ENCODE measurements at regions not wholly inside any gene's neighbourhood (a gene's known extent, or its start where the extent isn't known, plus 50 kb on each side); places are given as distances from the start of the nearest gene placed in this dataset.

- FAIRE-seq: no peak
These were observed 209.6 kb downstream of the ERMARD start for GRCh38 chr6:169960886-169961611.

GRCh38 chr6:169960521-169960885, 209.1 kb downstream of the ERMARD start:
- no peak for FAIRE-seq

- no peak for FAIRE-seq
These were observed 208.6 kb downstream of the ERMARD start for GRCh38 chr6:169960003-169960344.

- no peak for FAIRE-seq
These were observed 207.9 kb downstream of the ERMARD start for GRCh38 chr6:169959136-169960002.

GRCh38 chr6:169958510-169958909, 207.1 kb downstream of the ERMARD start:
- FAIRE-seq: no peak

- no peak for FAIRE-seq
These were observed 206.0 kb downstream of the ERMARD start for GRCh38 chr6:169957351-169957963.

GRCh38 chr6:169956580-169956979, 205.2 kb downstream of the ERMARD start:
- no peak for FAIRE-seq

- no peak for FAIRE-seq
These were observed 204.5 kb downstream of the ERMARD start for GRCh38 chr6:169955731-169956437.

- FAIRE-seq: no peak
These were observed 203.6 kb downstream of the ERMARD start for GRCh38 chr6:169954977-169955376.

GRCh38 chr6:169953686-169954085, 202.3 kb downstream of the ERMARD start:
- FAIRE-seq: no peak

- FAIRE-seq: no peak
These were observed 199.1 kb downstream of the ERMARD start for GRCh38 chr6:169950558-169950957.

- no peak for FAIRE-seq
These were observed 198.2 kb downstream of the ERMARD start for GRCh38 chr6:169949511-169950097.

- FAIRE-seq: no peak
These were observed 195.5 kb downstream of the ERMARD start for GRCh38 chr6:169946971-169947370.

GRCh38 chr6:169945117-169945516, 193.7 kb downstream of the ERMARD start:
- FAIRE-seq: no peak

GRCh38 chr6:169944415-169944814, 193.0 kb downstream of the ERMARD start:
- no peak for FAIRE-seq

GRCh38 chr6:169944061-169944337, 192.6 kb downstream of the ERMARD start:
- FAIRE-seq: no peak

- no peak for FAIRE-seq
These were observed 192.0 kb downstream of the ERMARD start for GRCh38 chr6:169943241-169944060.

GRCh38 chr6:169942173-169942572, 190.8 kb downstream of the ERMARD start:
- no peak for FAIRE-seq

- no peak for FAIRE-seq
These were observed 189.3 kb downstream of the ERMARD start for GRCh38 chr6:169940481-169941271.

- FAIRE-seq: no peak
These were observed 188.2 kb downstream of the ERMARD start for GRCh38 chr6:169939554-169940164.

GRCh38 chr6:169938731-169939130, 187.3 kb downstream of the ERMARD start:
- FAIRE-seq: no peak

All from colon (tissue), 2 donors.